HEK293T (cell line): ENCODE measurements at regions not wholly inside any gene's neighbourhood (a gene's known extent, or its start where the extent isn't known, plus 50 kb on each side); places are given as distances from the start of the nearest gene placed in this dataset.

Source experiments
- CTCF ChIA-PET: fragments of 350-600 bp; formaldehyde crosslinking; extraction: SDS; loops from one replicate; lab custom pipeline; 2021; ENCODE audit warnings: antibody characterized with exemption, inconsistent platforms; lab: Yijun Ruan, JAX
- POLR2A ChIA-PET: fragments of 350-600 bp; formaldehyde crosslinking; extraction: SDS; loops from one replicate; lab custom pipeline; 2020; ENCODE audit warnings: antibody characterized with exemption, inconsistent platforms; lab: Yijun Ruan, JAX
- DNase-seq: peaks from one replicate; pipeline ENCODE4 v3.0.0; 2012; ENCODE audit warnings: mixed read lengths; ENCODE audit errors: extremely low spot score
- ARNT ChIP-seq: fragments of 450-650 bp; IDR thresholded peaks from 2 replicates; pipeline ENCODE4 v1.6.1; 2017; ENCODE audit warnings: mild to moderate bottlenecking
- BHLHE40 ChIP-seq: fragments of 450-650 bp; IDR thresholded peaks from 2 replicates; pipeline ENCODE4 v1.6.1; 2016; ENCODE audit warnings: mild to moderate bottlenecking, moderate library complexity, borderline replicate concordance
- CTBP1 ChIP-seq: fragments of 450-650 bp; IDR thresholded peaks from 2 replicates; pipeline ENCODE4 v1.6.1; 2016; ENCODE audit warnings: borderline replicate concordance
- ELF4 ChIP-seq: fragments of 450-650 bp; IDR thresholded peaks from 2 replicates; pipeline ENCODE4 v1.6.1; 2017; ENCODE audit warnings: antibody characterized with exemption
- FOXA1 ChIP-seq: fragments of 450-650 bp; IDR thresholded peaks from 2 replicates; pipeline ENCODE4 v1.6.1; 2016; ENCODE audit warnings: mild to moderate bottlenecking
- FOXK2 ChIP-seq: fragments of 450-650 bp; IDR thresholded peaks from 2 replicates; pipeline ENCODE4 v1.6.1; 2016; ENCODE audit warnings: mild to moderate bottlenecking
- FOXM1 ChIP-seq: fragments of 450-650 bp; IDR thresholded peaks from 2 replicates; pipeline ENCODE4 v1.6.1; 2017; ENCODE audit warnings: mild to moderate bottlenecking, borderline replicate concordance
- HDGF ChIP-seq: fragments of 450-650 bp; IDR thresholded peaks from 2 replicates; pipeline ENCODE4 v1.6.1; 2017; ENCODE audit warnings: antibody characterized with exemption, borderline replicate concordance
- L3MBTL2 ChIP-seq: fragments of 450-650 bp; conservative IDR thresholded peaks from 2 replicates; pipeline ENCODE4 v1.6.1; 2016; ENCODE audit warnings: mild to moderate bottlenecking
- LEF1 ChIP-seq: fragments of 450-650 bp; IDR thresholded peaks from 2 replicates; pipeline ENCODE4 v1.6.1; 2017; ENCODE audit warnings: mild to moderate bottlenecking, borderline replicate concordance
- NFRKB ChIP-seq: fragments of 450-650 bp; IDR thresholded peaks from 2 replicates; pipeline ENCODE4 v1.6.1; 2016; ENCODE audit warnings: mild to moderate bottlenecking, moderate library complexity
- SP1 ChIP-seq: fragments of 450-650 bp; IDR thresholded peaks from 2 replicates; pipeline ENCODE4 v1.6.1; 2017
- SUZ12 ChIP-seq: fragments of 450-650 bp; IDR thresholded peaks from 2 replicates; pipeline ENCODE4 v1.6.1; 2016; ENCODE audit warnings: mild to moderate bottlenecking
- TARDBP ChIP-seq: fragments of 450-650 bp; IDR thresholded peaks from 2 replicates; pipeline ENCODE4 v1.6.1; 2016
- ZNF384 ChIP-seq: fragments of 450-650 bp; IDR thresholded peaks from 2 replicates; pipeline ENCODE4 v1.6.1; 2016
- TF ChIP-seq, protein P1 (sequence below): fragments of 450-650 bp; IDR thresholded peaks from 2 replicates; pipeline ENCODE4 v1.6.1; 2016

DNA sequence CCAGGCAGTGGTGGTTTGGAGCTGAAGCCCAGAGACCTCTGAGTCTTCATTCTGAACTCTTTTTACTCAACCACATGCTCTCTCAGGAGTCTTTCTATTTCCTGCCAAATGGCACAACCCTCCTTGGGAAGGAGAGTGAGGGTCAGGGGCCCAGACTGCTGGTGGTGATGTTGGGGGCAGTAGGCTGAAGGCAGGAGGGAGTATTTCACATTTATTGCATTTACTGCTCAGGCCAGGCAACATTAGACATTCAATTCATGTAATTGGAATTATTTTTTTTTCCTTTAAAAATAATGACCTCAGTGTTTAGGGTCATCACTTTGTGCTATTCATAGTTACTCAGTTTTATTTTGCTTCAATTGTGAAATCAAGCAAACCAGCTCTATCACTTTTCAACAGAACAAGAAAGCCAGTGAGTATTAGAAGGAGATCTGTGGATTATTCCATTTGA is 311.3 kb upstream of the NT5C1B start:
- TF ChIP-seq ZNF384 = no peak
- TF ChIP-seq SUZ12 = no peak
- no peak for TF ChIP-seq L3MBTL2
- TF ChIP-seq ELF4 = no peak
- no peak for TF ChIP-seq FOXA1
- DNase-seq = no peak
- POLR2A ChIA-PET = no interaction called here
- CTCF ChIA-PET = no interaction called here

DNA sequence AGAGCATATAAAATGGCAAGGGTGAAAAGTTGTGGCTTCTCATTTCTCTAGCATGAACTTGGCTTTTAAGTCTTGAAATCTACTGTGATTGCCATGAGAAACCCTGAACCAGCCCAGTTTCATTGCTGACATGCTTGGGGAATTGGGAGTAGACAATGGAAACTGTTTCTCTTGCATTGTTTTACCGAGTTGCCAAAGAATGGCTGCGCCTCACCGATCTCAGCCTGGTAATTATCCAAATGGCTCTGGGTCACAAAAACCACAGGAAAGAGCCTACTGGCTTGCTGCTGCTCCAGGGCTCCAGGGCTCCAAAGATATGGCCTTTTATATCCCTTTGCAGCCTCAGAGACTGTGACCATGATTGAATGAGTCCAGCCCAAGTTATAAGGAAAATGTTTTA is 310.4 kb upstream of the NT5C1B start:
- no peak for DNase-seq
- TF ChIP-seq ZNF384 = no peak
- TF ChIP-seq NFRKB = no peak
- TF ChIP-seq TARDBP = no peak
- TF ChIP-seq L3MBTL2 = no peak
- no peak for TF ChIP-seq BHLHE40
- no peak for TF ChIP-seq FOXM1
- no peak for TF ChIP-seq ARNT
- TF ChIP-seq, protein P1, sequence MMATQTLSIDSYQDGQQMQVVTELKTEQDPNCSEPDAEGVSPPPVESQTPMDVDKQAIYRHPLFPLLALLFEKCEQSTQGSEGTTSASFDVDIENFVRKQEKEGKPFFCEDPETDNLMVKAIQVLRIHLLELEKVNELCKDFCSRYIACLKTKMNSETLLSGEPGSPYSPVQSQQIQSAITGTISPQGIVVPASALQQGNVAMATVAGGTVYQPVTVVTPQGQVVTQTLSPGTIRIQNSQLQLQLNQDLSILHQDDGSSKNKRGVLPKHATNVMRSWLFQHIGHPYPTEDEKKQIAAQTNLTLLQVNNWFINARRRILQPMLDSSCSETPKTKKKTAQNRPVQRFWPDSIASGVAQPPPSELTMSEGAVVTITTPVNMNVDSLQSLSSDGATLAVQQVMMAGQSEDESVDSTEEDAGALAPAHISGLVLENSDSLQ = no peak
- no peak for TF ChIP-seq FOXA1
- TF ChIP-seq FOXK2 = no peak
- no peak for TF ChIP-seq ELF4
- no peak for TF ChIP-seq LEF1
- no peak for TF ChIP-seq HDGF
- TF ChIP-seq SP1 = no peak
- no peak for TF ChIP-seq CTBP1
- no peak for TF ChIP-seq SUZ12
- CTCF ChIA-PET = no interaction called here
- POLR2A ChIA-PET = no interaction called here

DNA sequence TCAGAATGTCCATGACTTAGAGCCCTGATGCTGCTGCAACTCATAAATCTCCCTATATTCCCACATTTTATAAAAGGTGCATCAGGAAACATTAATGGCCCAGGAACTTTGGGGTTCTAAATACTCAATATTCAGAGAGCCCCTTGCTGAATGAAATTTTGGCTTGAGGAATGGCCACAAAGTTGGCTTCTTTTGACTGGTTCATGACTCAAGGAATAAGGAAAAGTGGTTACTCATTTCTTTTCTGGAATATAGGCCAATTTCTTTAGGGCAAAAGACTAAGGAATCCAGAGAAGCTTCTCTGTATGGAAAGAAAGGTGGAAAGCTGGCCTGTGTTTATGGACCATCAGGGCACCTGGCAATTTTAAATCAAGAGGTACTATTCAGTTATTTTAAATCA is 308.9 kb upstream of the NT5C1B start:
- no peak for TF ChIP-seq BHLHE40
- TF ChIP-seq, protein P1 = no peak
- no peak for TF ChIP-seq FOXM1
- TF ChIP-seq SP1 = no peak
- TF ChIP-seq FOXK2 = no peak
- no peak for TF ChIP-seq CTBP1
- TF ChIP-seq ARNT = no peak
- no peak for TF ChIP-seq ELF4
- no peak for TF ChIP-seq LEF1
- TF ChIP-seq NFRKB = no peak
- no peak for TF ChIP-seq SUZ12
- TF ChIP-seq HDGF = no peak
- TF ChIP-seq FOXA1 = no peak
- CTCF ChIA-PET = no interaction called here
- no peak for DNase-seq
- POLR2A ChIA-PET = no interaction called here

DNA sequence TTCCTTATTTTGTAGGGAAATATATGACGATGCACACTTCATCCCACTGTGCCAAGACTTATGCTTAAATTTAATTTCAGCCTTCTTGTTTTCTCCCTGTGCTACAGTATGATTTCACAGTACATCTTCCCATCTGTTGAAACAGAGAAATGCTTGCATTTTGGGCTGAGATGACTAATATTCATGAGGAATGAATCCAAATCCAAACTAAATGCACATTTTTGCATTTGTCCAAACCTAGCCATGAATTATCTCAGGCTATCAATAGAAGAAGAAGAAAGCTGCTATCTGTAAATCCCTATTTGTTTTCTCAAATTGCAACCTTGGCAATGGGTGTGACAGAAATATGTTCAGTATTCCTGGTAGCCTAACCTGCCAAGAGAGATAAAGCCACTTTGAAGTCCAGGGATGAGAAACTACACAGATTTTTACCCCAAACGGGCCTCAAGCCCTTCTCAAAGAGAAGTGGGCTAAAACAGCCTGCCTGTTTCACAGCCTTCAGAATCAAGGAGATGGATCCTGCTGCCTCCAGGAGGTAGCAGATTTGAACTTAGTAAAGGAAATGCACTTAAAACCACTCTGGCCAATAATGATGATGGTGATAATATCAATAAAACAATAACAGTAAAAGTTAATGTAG is 306.9 kb upstream of the NT5C1B start:
- DNase-seq = no peak
- CTCF ChIA-PET = no interaction called here
- no peak for TF ChIP-seq LEF1
- TF ChIP-seq FOXA1 = no peak
- no peak for TF ChIP-seq TARDBP
- no peak for TF ChIP-seq SP1
- no peak for TF ChIP-seq NFRKB
- POLR2A ChIA-PET = interaction anchor here (0.5 kb wide), 1 partner anchor 658 kb away, joined by 3 read pairs; no protein-coding TSS in a partner anchor

DNA sequence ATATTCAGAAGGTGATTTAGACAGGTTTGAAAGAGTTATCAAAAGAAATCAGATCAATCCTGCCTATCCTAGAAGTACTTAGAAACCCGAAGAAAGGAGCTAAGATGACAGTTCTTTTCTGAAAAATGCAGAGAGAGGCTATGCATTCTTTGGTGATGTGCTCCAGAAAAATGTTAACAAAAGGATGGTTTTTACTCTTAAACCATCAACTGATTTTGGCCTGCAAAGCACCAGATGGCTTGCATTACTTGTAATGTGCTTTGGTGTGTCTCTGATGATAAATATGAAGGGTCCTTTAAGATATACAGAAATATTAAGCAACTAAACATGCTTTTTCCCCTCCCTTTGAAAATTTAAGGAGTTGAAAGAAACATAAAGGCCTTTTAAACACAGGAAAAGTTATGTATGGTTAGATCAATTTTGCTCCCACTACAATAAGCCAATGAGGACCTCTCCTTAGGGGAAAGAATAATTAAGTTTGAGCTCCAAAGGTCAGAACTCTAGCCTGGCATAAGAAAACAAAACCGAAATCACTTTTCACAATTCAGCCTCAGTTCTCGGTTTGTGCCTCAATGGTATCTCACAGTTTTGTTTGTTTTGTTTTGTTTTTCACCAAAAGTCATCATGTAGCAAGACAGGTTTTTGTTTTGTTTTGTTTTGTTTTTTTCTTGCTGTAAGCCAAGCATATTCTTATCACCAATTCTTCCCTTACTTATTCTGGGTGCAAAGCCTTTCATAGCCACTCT is 302.4 kb upstream of the NT5C1B start:
- TF ChIP-seq HDGF (no peak), FOXA1 (no peak), FOXM1 (no peak), NFRKB (no peak), CTBP1 (no peak), ARNT (no peak), SUZ12 (no peak), FOXK2 (no peak), TARDBP (no peak), ZNF384 (no peak), ELF4 (no peak), BHLHE40 (no peak), L3MBTL2 (no peak), SP1 (no peak), LEF1 (no peak)
- TF ChIP-seq, protein P1 = no peak
- CTCF ChIA-PET = no interaction called here
- POLR2A ChIA-PET = no interaction called here
- no peak for DNase-seq

DNA sequence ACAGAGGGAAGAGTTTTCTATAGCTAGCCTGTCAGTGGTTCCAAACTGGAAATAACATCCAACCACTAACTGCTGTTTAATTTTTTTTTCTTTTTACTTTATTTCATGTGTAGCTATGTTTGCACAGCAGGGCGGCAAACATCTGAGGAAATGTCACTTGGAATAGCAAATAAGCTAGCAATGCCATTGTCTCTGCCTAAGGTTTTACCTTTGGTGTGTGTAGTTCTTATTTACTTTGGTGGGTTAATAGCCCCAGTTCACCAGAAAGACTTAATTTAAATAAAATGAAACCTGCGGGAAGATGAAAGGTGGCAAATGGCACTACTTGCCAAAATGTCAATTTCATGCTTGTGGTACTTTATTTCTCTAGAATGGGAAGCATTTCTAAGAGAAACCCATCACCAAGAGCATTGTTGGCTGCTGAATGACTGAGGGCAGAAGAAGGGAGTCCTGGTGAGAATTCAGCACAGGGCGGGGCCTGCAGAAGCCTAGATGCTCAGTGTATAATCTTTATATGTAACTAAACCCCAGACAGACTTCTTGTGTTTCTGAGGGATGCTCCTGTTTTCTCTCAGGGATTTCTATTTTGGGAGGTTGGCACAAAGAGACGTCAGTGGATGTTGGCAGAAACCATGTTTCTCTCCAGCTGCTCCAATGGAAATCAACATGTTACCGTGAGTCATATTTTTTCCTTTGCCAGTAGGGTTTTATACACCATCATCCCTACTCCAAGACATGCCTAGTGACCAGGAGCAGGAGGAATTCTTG is 300.4 kb upstream of the NT5C1B start:
- POLR2A ChIA-PET = no interaction called here
- TF ChIP-seq FOXM1 (no peak), SP1 (no peak), FOXK2 (no peak), TARDBP (no peak), L3MBTL2 (no peak), SUZ12 (no peak), LEF1 (no peak), ZNF384 (no peak)
- CTCF ChIA-PET = no interaction called here
- DNase-seq = no peak
